ENCODE measurements at regions not wholly inside any gene's neighbourhood (a gene's known extent, or its start where the extent isn't known, plus 50 kb on each side); places are given as distances from the start of the nearest gene placed in this dataset.

DNA sequence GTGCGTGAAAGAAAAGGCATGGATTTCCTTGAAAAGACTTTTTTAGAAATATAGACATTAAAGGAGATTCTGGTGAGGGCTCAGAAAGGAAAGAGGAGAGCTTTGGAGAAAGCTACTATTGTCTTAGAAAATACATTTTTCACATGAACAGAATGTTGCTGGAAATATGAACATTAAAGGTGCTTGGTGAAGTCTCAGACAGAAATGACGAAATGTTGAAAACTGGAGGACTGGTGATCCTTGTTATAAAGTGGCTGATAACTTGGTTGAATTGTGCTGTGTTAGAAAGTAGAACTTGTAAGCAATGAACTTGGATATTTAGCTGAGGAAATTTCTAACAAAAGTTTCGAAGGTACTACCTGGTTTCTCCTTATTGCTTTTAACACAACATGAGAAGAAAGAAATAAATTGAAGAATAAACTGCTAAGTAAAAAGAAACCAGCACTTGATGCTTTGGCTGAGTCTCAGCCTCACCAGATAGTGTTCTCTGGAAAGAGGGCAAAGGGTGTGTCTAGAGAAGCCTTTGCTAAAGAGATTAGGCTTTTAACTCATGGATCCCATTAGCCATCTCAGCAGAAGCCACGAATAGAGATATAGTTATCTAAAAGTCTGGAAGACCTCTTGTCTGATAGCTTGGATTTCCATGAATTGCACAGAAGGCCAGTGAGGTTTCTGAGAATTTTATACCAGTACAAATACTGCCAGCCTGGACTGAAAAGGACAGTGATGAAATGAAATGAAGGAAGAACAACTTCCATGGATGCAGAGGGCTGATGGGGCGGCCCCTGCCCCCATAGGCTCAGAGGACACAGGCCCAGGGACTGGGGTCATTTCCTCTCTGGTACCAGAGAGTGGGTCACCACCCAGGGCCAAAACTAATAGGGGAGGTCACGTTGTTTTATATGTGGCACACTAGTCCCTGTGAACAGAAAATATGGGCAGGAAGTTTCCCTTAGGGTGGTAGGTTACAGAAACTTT lies 91.5 kb downstream of the RPL22L1 start (continued):
- TF ChIP-seq SIRT6 (IDR thresholded peaks at IDR 0.05; ENCODE audit: low read depth, low read length) (no peak), GATAD2B (IDR thresholded peaks at IDR 0.05; ENCODE audit: borderline replicate concordance) (peak; percentile 100), REST (IDR thresholded peaks at IDR 0.05; ENCODE audit: borderline replicate concordance) (peak; percentile 31; the same call in 1 of the 2 replicates), REST (CRISPR knock-in tag; IDR thresholded peaks at IDR 0.05; ENCODE audit: low read depth) (peak; percentile 77; the same call in 1 of the 2 replicates), ZNF592 (IDR thresholded peaks at IDR 0.05) (peak; percentile 96), GABPA (tag; conservative IDR thresholded peaks at IDR 0.05; ENCODE audit: low read depth) (0 out of 2 replicates have a peak, but pooled peaks have one; percentile 7), FOSL1 (tag; conservative IDR thresholded peaks at IDR 0.05) (peak; percentile 75), DACH1 (IDR thresholded peaks at IDR 0.05; ENCODE audit: partially characterized antibody) (peak; percentile 94), PHB2 (IDR thresholded peaks at IDR 0.05; ENCODE audit: low read depth) (no peak), MYC (IDR thresholded peaks at IDR 0.05; ENCODE audit: low read depth, low read length) (peak; percentile 59; the same call in 1 of the 2 replicates), MYC (CRISPR knock-in tag; IDR thresholded peaks at IDR 0.05; ENCODE audit: borderline replicate concordance, low read depth) (0 out of 2 replicates have a peak, but pooled peaks have one; percentile 70), THRAP3 (IDR thresholded peaks at IDR 0.05; ENCODE audit: borderline replicate concordance) (no peak), KAT8 (IDR thresholded peaks at IDR 0.05; ENCODE audit: low read depth) (no peak), EP400 (IDR thresholded peaks at IDR 0.05) (peak; percentile 61), ZNF830 (CRISPR knock-in tag; IDR thresholded peaks at IDR 0.05) (no peak), BMI1 (IDR thresholded peaks at IDR 0.05; ENCODE audit: low read length) (0 out of 2 replicates have a peak, but pooled peaks have one; percentile 22)

All from K562 (cell line).